Small intestine (tissue), 7 donors: ENCODE measurements at regions not wholly inside any gene's neighbourhood (a gene's known extent, or its start where the extent isn't known, plus 50 kb on each side); places are given as distances from the start of the nearest gene placed in this dataset.

Experiments used
- DNase-seq, 2 donors: peaks; one replicate each; pipeline versions ENCODE4 v3.0.0 to v3.0.0-alpha.2; 2013
- FAIRE-seq: peaks from 2 replicates; lab custom pipeline; 2012; peaks lifted over from hg19 to GRCh38; lab: Jason Lieb, UNC
- H3K27ac ChIP-seq, 3 donors: one replicate each; pipeline ENCODE4 v1.5.1; 2013; ENCODE audit warnings: low read length in 2 of 3, mild to moderate bottlenecking in 2 of 3, control low read depth in 1 of 3, inconsistent platforms in 1 of 3, low read depth in 1 of 3, moderate library complexity in 1 of 3
- H3K27me3 ChIP-seq, 3 donors: one replicate each; pipeline ENCODE4 v1.6.1; 2013; ENCODE audit warnings: low read length in 3 of 3, inconsistent platforms in 1 of 3; ENCODE audit not compliant: control insufficient read depth in 3 of 3, insufficient read depth in 3 of 3
- H3K36me3 ChIP-seq, 3 donors: one replicate each; pipeline ENCODE4 v1.6.1; 2013; ENCODE audit warnings: low read length in 3 of 3, inconsistent platforms in 1 of 3, low read depth in 1 of 3, mild to moderate bottlenecking in 1 of 3, moderate library complexity in 1 of 3; ENCODE audit not compliant: control insufficient read depth in 3 of 3, insufficient read depth in 2 of 3
- H3K4me1 ChIP-seq, 3 donors: one replicate each; pipeline ENCODE4 v1.6.1; 2013; ENCODE audit warnings: low read length in 2 of 3, inconsistent platforms in 1 of 3, low read depth in 1 of 3, mild to moderate bottlenecking in 1 of 3, moderate library complexity in 1 of 3; ENCODE audit not compliant: control insufficient read depth in 3 of 3, insufficient read depth in 2 of 3
- H3K4me3 ChIP-seq, 3 donors: one replicate each; pipeline ENCODE4 v1.5.1; 2013; ENCODE audit warnings: low read length in 3 of 3, control low read depth in 1 of 3, inconsistent platforms in 1 of 3, low read depth in 1 of 3, mild to moderate bottlenecking in 1 of 3, moderate library complexity in 1 of 3
- H3K9me3 ChIP-seq, 2 donors: one replicate each; pipeline ENCODE4 v1.6.1; 2013; ENCODE audit warnings: low read depth in 1 of 2, low read length in 1 of 2; ENCODE audit not compliant: control insufficient read depth in 2 of 2, insufficient read depth in 1 of 2
- WGBS, 3 donors: extraction: QIAGEN DNeasy Blood & Tissue Kit; methylation state at CpG; one replicate each; pipeline ENCODE4 v1.1.7; 2013; 5-methylcytosine and 5-hydroxymethylcytosine counted together
- donor health status: healthy with polysubstance abuse.
- donor health status: control.
- donor health status: control.
- donor health status: Bipolar disorder and iron deficiency.
- donor health status: healthy.

- Histone ChIP-seq H3K27me3 (no peaks in the 10 kb centered on the region), H3K36me3 (no peaks in the 10 kb centered on the region), H3K4me3 (no peak overlapping the region), H3K9me3 (no peaks in the 10 kb centered on the region), H3K27ac (no peak overlapping the region), H3K4me1 (no peaks in the 10 kb centered on the region)
- FAIRE-seq: no peak
- no peak for DNase-seq
These were observed 1540.6 kb upstream of the GBE1 start for GRCh38 chr3:83302091-83302490.

- 56 to 74% (median 63%) methylated on average over 3 of the region's 3 CpGs for WGBS, 3 donors
- no peak for FAIRE-seq
- Histone ChIP-seq H3K4me1 (no peaks in the 10 kb centered on the region), H3K36me3 (no peaks in the 10 kb centered on the region), H3K27me3 (no peaks in the 10 kb centered on the region), H3K9me3 (peaks cover 0 to 3% of the 10 kb centered on the region in 2 donors), H3K4me3 (no peak overlapping the region), H3K27ac (no peak overlapping the region)
- no peak for DNase-seq
These were observed 1556.2 kb upstream of the GBE1 start for GRCh38 chr3:83317605-83318004.

GRCh38 chr3:83320726-83321125, 1559.3 kb upstream of the GBE1 start:
- peaks cover 2 to 8% of the 10 kb centered on the region in 2 donors for H3K9me3 ChIP-seq
- no peak overlapping the region for H3K27ac ChIP-seq
- H3K36me3 ChIP-seq: no peaks in the 10 kb centered on the region
- no peaks in the 10 kb centered on the region for H3K4me1 ChIP-seq
- no peak overlapping the region for H3K4me3 ChIP-seq
- DNase-seq (no peak), FAIRE-seq (no peak)
- H3K27me3 ChIP-seq: no peaks in the 10 kb centered on the region

GRCh38 chr3:83321457-83321856, 1560.0 kb upstream of the GBE1 start:
- DNase-seq (no peak), FAIRE-seq (no peak)
- Histone ChIP-seq H3K27me3 (no peaks in the 10 kb centered on the region), H3K27ac (no peak overlapping the region), H3K9me3 (peaks cover 2 to 8% of the 10 kb centered on the region in 2 donors), H3K4me3 (no peak overlapping the region), H3K36me3 (no peaks in the 10 kb centered on the region), H3K4me1 (no peaks in the 10 kb centered on the region)
- 60 to 82% (median 75%) methylated on average over 1 of the region's 1 CpG for WGBS, 3 donors

- Histone ChIP-seq H3K4me1 (no peaks in the 10 kb centered on the region), H3K27ac (no peak overlapping the region), H3K27me3 (no peaks in the 10 kb centered on the region), H3K4me3 (no peak overlapping the region), H3K36me3 (no peaks in the 10 kb centered on the region), H3K9me3 (peaks cover 2 to 8% of the 10 kb centered on the region in 2 donors)
- DNase-seq (no peak), FAIRE-seq (no peak)
- WGBS, 3 donors: 78 to 91% (median 79%) methylated on average over 1 of the region's 1 CpG
These were observed 1560.4 kb upstream of the GBE1 start for GRCh38 chr3:83321891-83322290.

GRCh38 chr3:83354205-83354604, 1592.8 kb upstream of the GBE1 start:
- FAIRE-seq (no peak), DNase-seq (no peak)
- no peak overlapping the region for H3K27ac ChIP-seq
- no peak overlapping the region for H3K4me3 ChIP-seq
- H3K4me1 ChIP-seq: no peaks in the 10 kb centered on the region
- H3K9me3 ChIP-seq: peaks cover 0 to 1% of the 10 kb centered on the region in 2 donors
- 82 to 86% (median 86%) methylated on average over 2 of the region's 2 CpGs for WGBS, 3 donors
- no peaks in the 10 kb centered on the region for H3K36me3 ChIP-seq
- no peaks in the 10 kb centered on the region for H3K27me3 ChIP-seq

- H3K27ac ChIP-seq: no peak overlapping the region
- no peak for FAIRE-seq
- H3K9me3 ChIP-seq: peaks cover 0 to 2% of the 10 kb centered on the region in 2 donors
- no peaks in the 10 kb centered on the region for H3K36me3 ChIP-seq
- no peaks in the 10 kb centered on the region for H3K27me3 ChIP-seq
- no peak overlapping the region for H3K4me3 ChIP-seq
- no peak for DNase-seq
- H3K4me1 ChIP-seq: no peaks in the 10 kb centered on the region
- WGBS, 3 donors: 64 to 82% (median 70%) methylated on average over 3 of the region's 3 CpGs
These were observed 1565.5 kb upstream of the CADM2 start for GRCh38 chr3:83393276-83393675.

GRCh38 chr3:83403927-83404326, 1554.9 kb upstream of the CADM2 start:
- H3K4me1 ChIP-seq: no peaks in the 10 kb centered on the region
- H3K4me3 ChIP-seq: no peak overlapping the region
- DNase-seq (no peak), FAIRE-seq (no peak)
- H3K27ac ChIP-seq: no peak overlapping the region
- H3K36me3 ChIP-seq: no peaks in the 10 kb centered on the region
- no peaks in the 10 kb centered on the region for H3K27me3 ChIP-seq
- peaks cover 0 to 4% of the 10 kb centered on the region in 2 donors for H3K9me3 ChIP-seq
- WGBS, 3 donors: 67 to 81% (median 74%) methylated on average over 10 of the region's 10 CpGs

- DNase-seq (no peak), FAIRE-seq (no peak)
- Histone ChIP-seq H3K9me3 (no peaks in the 10 kb centered on the region), H3K27me3 (no peaks in the 10 kb centered on the region), H3K27ac (no peak overlapping the region), H3K36me3 (no peaks in the 10 kb centered on the region), H3K4me1 (no peaks in the 10 kb centered on the region), H3K4me3 (no peak overlapping the region)
- 60 to 78% (median 66%) methylated on average over 2 of the region's 2 CpGs for WGBS, 3 donors
These were observed 1532.5 kb upstream of the CADM2 start for GRCh38 chr3:83426300-83426699.
